A549 (cell line): ENCODE measurements at regions not wholly inside any gene's neighbourhood (a gene's known extent, or its start where the extent isn't known, plus 50 kb on each side); places are given as distances from the start of the nearest gene placed in this dataset.

Experiments
- ATAC-seq, 2 experiments: fragments of 200-7000 bp in 1 of 2; fragments of >200 bp in 1 of 2; cut with Nextera tagmentation in 1 of 2; cut with Tn5 transposase in 1 of 2; 3 replicates each; pipeline versions ENCODE4 v1.8.0 to v1.9.1; 2018 to 2020; ENCODE audit warnings: mild to moderate bottlenecking in 1 of 2, moderate library complexity in 1 of 2
- CTCF ChIA-PET: fragments of 300-600 bp; sonication (Branson Sonifier 250); formaldehyde crosslinking; extraction: SDS; loops from one replicate; lab custom pipeline; 2021; ENCODE audit warnings: antibody characterized with exemption, inconsistent platforms; lab: Yijun Ruan, JAX
- POLR2A ChIA-PET: fragments of 350-600 bp; formaldehyde crosslinking; extraction: SDS; loops from one replicate; lab custom pipeline; 2021; ENCODE audit warnings: antibody characterized with exemption, inconsistent platforms; lab: Yijun Ruan, JAX
- DNase-seq, 2 experiments: peaks; one replicate each; pipeline versions ENCODE4 v3.0.0 to v3.0.0-alpha.2; 2011 to 2016; ENCODE audit warnings: low read depth in 1 of 2, low spot score in 1 of 2
- FAIRE-seq: peaks from 2 replicates; lab custom pipeline; 2011; peaks lifted over from hg19 to GRCh38; lab: Jason Lieb, UNC
- H3K27ac ChIP-seq, 2 experiments: fragments of >200 bp; sonication (Bioruptor Twin); formaldehyde crosslinking; 3 replicates each; pipeline ENCODE4 v1.5.1; 2016 to 2017
- H3K4me1 ChIP-seq: fragments of >200 bp; sonication (Bioruptor Twin); formaldehyde crosslinking; 3 replicates; pipeline ENCODE4 v1.6.1; 2016
- H3K4me2 ChIP-seq: fragments of >200 bp; sonication (Bioruptor Twin); formaldehyde crosslinking; 3 replicates; pipeline ENCODE4 v1.6.1; 2016
- H3K4me3 ChIP-seq: fragments of >200 bp; sonication (Bioruptor Twin); formaldehyde crosslinking; 3 replicates; pipeline ENCODE4 v1.5.1; 2016
- H3K9me3 ChIP-seq: fragments of >200 bp; sonication (Bioruptor Twin); formaldehyde crosslinking; 3 replicates; pipeline ENCODE4 v1.6.1; 2016
- CBX2 ChIP-seq: fragments of 200-600 bp; sonication (generic); IDR thresholded peaks from 2 replicates; pipeline ENCODE4 v1.6.1; 2016; ENCODE audit warnings: low read depth, mild to moderate bottlenecking, borderline replicate concordance
- CBX8 ChIP-seq: fragments of 200-600 bp; sonication (generic); IDR thresholded peaks from 2 replicates; pipeline ENCODE4 v1.6.1; 2016
- CHD4 ChIP-seq: fragments of 200-600 bp; sonication (generic); IDR thresholded peaks from 2 replicates; pipeline ENCODE4 v1.6.1; 2016; ENCODE audit warnings: antibody characterized with exemption, mild to moderate bottlenecking, borderline replicate concordance
- EHMT2 ChIP-seq: fragments of 200-600 bp; sonication (generic); IDR thresholded peaks from 2 replicates; pipeline ENCODE4 v1.6.1; 2016; ENCODE audit warnings: antibody characterized with exemption, low read depth, mild to moderate bottlenecking, moderate library complexity
- ESRRA ChIP-seq: fragments of 150-350 bp; IDR thresholded peaks from 2 replicates; pipeline ENCODE4 v1.6.1; 2014; ENCODE audit warnings: mild to moderate bottlenecking, low read length, borderline replicate concordance
- GATA3 ChIP-seq: IDR thresholded peaks from 2 replicates; pipeline ENCODE4 v1.6.1; 2012; ENCODE audit warnings: borderline replicate concordance
- HDAC2 ChIP-seq: fragments of 200-600 bp; sonication (generic); IDR thresholded peaks from 2 replicates; pipeline ENCODE4 v1.6.1; 2016
- HEYL ChIP-seq: fragments of 250-450 bp; sonication (Bioruptor Pico); IDR thresholded peaks from 2 replicates; pipeline ENCODE4 v1.8.0; 2021; ENCODE audit warnings: mild to moderate bottlenecking, moderate library complexity
- HMGXB4 ChIP-seq: fragments of 250-450 bp; sonication (Bioruptor Pico); IDR thresholded peaks from 2 replicates; pipeline ENCODE4 v1.5.0; 2021; ENCODE audit warnings: mild to moderate bottlenecking, moderate library complexity, borderline replicate concordance
- HOXA7 ChIP-seq: fragments of 250-450 bp; sonication (Bioruptor Pico); IDR thresholded peaks from 2 replicates; pipeline ENCODE4 v1.5.0; 2020; ENCODE audit warnings: mild to moderate bottlenecking, moderate library complexity
- HOXB5 ChIP-seq: fragments of 250-450 bp; sonication (Bioruptor Pico); IDR thresholded peaks from 2 replicates; pipeline ENCODE4 v1.5.0; 2020; ENCODE audit warnings: mild to moderate bottlenecking, moderate library complexity
- JUN ChIP-seq, 2 experiments: fragments of >200 bp; sonication (Bioruptor Twin); formaldehyde crosslinking; IDR thresholded peaks; 2 replicates in 1 of 2; 3 replicates in 1 of 2; pipeline ENCODE4 v1.6.1; 2016 to 2017
- JUNB ChIP-seq: fragments of >200 bp; sonication (Bioruptor Twin); formaldehyde crosslinking; IDR thresholded peaks from 2 replicates; pipeline ENCODE4 v1.6.1; 2016
- KDM5A ChIP-seq: fragments of 200-600 bp; sonication (generic); IDR thresholded peaks from 2 replicates; pipeline ENCODE4 v1.6.1; 2016; ENCODE audit warnings: antibody characterized with exemption, mild to moderate bottlenecking
- MAFK ChIP-seq: fragments of 450-650 bp; IDR thresholded peaks from 2 replicates; pipeline ENCODE4 v1.6.1; 2014; ENCODE audit not compliant: partially characterized antibody
- MAX ChIP-seq: IDR thresholded peaks from 2 replicates; pipeline ENCODE4 v1.6.1; 2012
- MAZ ChIP-seq: fragments of 150-350 bp; IDR thresholded peaks from 2 replicates; pipeline ENCODE4 v1.6.1; 2014; ENCODE audit warnings: antibody characterized with exemption, low read depth, low read length, borderline replicate concordance
- NFE2L2 ChIP-seq: fragments of 150-350 bp; conservative IDR thresholded peaks from 2 replicates; pipeline ENCODE4 v1.6.1; 2014; ENCODE audit warnings: low read length
- NR3C1 ChIP-seq: fragments of >200 bp; sonication (Bioruptor Twin); formaldehyde crosslinking; IDR thresholded peaks from 3 replicates; pipeline ENCODE4 v1.6.1; 2017
- POLR2A ChIP-seq: IDR thresholded peaks from 2 replicates; pipeline ENCODE4 v1.6.1; 2012; ENCODE audit warnings: mild to moderate bottlenecking, low read length
- POLR2AphosphoS2 ChIP-seq: conservative IDR thresholded peaks from 2 replicates; pipeline ENCODE4 v1.6.1; 2012; ENCODE audit warnings: low read length, improper control_type of control experiment, inconsistent platforms
- RAD21 ChIP-seq, 2 experiments: fragments of >200 bp in 1 of 2; sonication (Bioruptor Twin) in 1 of 2; formaldehyde crosslinking in 1 of 2; IDR thresholded peaks in 1 of 2; conservative IDR thresholded peaks in 1 of 2; 2 replicates in 1 of 2; 3 replicates in 1 of 2; pipeline ENCODE4 v1.6.1; 2012 to 2018; ENCODE audit warnings: inconsistent platforms in 1 of 2
- RFX5 ChIP-seq: fragments of 450-650 bp; IDR thresholded peaks from 2 replicates; pipeline ENCODE4 v1.7.1; 2014; ENCODE audit warnings: antibody characterized with exemption, mild to moderate bottlenecking, moderate library complexity
- RNF2 ChIP-seq: fragments of 200-600 bp; sonication (generic); IDR thresholded peaks from 2 replicates; pipeline ENCODE4 v1.6.1; 2016; ENCODE audit warnings: low read depth, mild to moderate bottlenecking, antibody characterized with exemption, moderate library complexity, borderline replicate concordance
- SMC3 ChIP-seq: fragments of >200 bp; sonication (Bioruptor Twin); formaldehyde crosslinking; IDR thresholded peaks from 3 replicates; pipeline ENCODE4 v1.6.1; 2018; ENCODE audit warnings: inconsistent platforms
- TFCP2L1 ChIP-seq: fragments of 250-450 bp; sonication (Bioruptor Pico); IDR thresholded peaks from 2 replicates; pipeline ENCODE4 v1.5.0; 2021; ENCODE audit warnings: mild to moderate bottlenecking
- ZC3H11A ChIP-seq: fragments of 450-650 bp; IDR thresholded peaks from 2 replicates; pipeline ENCODE4 v1.6.1; 2014; ENCODE audit warnings: antibody characterized with exemption, mild to moderate bottlenecking
- WGBS: methylation state at CpG from one replicate; pipeline ENCODE4 v1.1.6; 2017; ENCODE audit errors: missing lambda C conversion rate; 5-methylcytosine and 5-hydroxymethylcytosine counted together
- TF ChIP-seq, protein P1 (sequence below): IDR thresholded peaks from 2 replicates; pipeline ENCODE4 v1.6.1; 2012; ENCODE audit warnings: low read depth, borderline replicate concordance
- TF ChIP-seq, protein P2 (sequence below): fragments of 450-650 bp; IDR thresholded peaks from 2 replicates; pipeline ENCODE4 v1.6.1; 2014; ENCODE audit warnings: antibody characterized with exemption

- H3K4me3 ChIP-seq: no peak overlapping the region
- peaks cover 24% of the 10 kb centered on the region for H3K4me1 ChIP-seq
- no peak for FAIRE-seq
- peak overlapping the region; percentile 61 to 63; a peak in 3 of 6 replicates for H3K27ac ChIP-seq
- no peak for DNase-seq
- H3K9me3 ChIP-seq: 0 out of 3 replicates have a peak, but pooled peaks cover 3% of the 10 kb centered on the region
- POLR2A ChIA-PET: no interaction called here
- H3K4me2 ChIP-seq: no peak overlapping the region
- no peak for ATAC-seq
- TF ChIP-seq MAFK: peak; percentile 88
- TF ChIP-seq HEYL (CRISPR knock-in tag): no peak
- TF ChIP-seq SMC3: no peak
- TF ChIP-seq, all 56 proteins: peak for 1
- CTCF ChIA-PET: no interaction called here
- WGBS: 68% methylated on average over 2 of the region's 2 CpGs
These were observed 465.4 kb upstream of the TNP1 start for GRCh38 chr2:217325251-217325650.

GRCh38 chr2:217316743-217317142, 456.9 kb upstream of the TNP1 start:
- TF ChIP-seq ZC3H11A: no peak
- TF ChIP-seq JUNB: no peak
- TF ChIP-seq KDM5A: no peak
- TF ChIP-seq ESRRA: no peak
- no peak for TF ChIP-seq POLR2AphosphoS2
- no peak for TF ChIP-seq CBX8
- no peak for TF ChIP-seq GATA3
- TF ChIP-seq CHD4: no peak
- no peak for TF ChIP-seq HDAC2
- TF ChIP-seq NFE2L2: no peak
- TF ChIP-seq, protein P1, sequence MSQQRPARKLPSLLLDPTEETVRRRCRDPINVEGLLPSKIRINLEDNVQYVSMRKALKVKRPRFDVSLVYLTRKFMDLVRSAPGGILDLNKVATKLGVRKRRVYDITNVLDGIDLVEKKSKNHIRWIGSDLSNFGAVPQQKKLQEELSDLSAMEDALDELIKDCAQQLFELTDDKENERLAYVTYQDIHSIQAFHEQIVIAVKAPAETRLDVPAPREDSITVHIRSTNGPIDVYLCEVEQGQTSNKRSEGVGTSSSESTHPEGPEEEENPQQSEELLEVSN: no peak
- TF ChIP-seq RNF2: no peak
- no peak for TF ChIP-seq MAFK
- no peak for TF ChIP-seq JUN (IDR thresholded peaks at IDR 0.05)
- TF ChIP-seq RAD21 (conservative IDR thresholded peaks at IDR 0.05 in 1 of 2, IDR thresholded peaks at IDR 0.05 in 1 of 2): no peak
- TF ChIP-seq MAZ: no peak
- no peak for TF ChIP-seq CBX2
- TF ChIP-seq, all 56 proteins: peak for 0
- Histone ChIP-seq H3K4me2 (no peak overlapping the region), H3K4me3 (no peak overlapping the region), H3K9me3 (no peaks in the 10 kb centered on the region), H3K4me1 (peaks cover 5% of the 10 kb centered on the region; the same call in 1 of the 3 replicates), H3K27ac (no peak overlapping the region)
- FAIRE-seq (no peak), ATAC-seq (no peak), DNase-seq (no peak)
- ChIA-PET CTCF (no interaction called here), POLR2A (no interaction called here)
- 59% methylated on average over 1 of the region's 1 CpG for WGBS

DNA sequence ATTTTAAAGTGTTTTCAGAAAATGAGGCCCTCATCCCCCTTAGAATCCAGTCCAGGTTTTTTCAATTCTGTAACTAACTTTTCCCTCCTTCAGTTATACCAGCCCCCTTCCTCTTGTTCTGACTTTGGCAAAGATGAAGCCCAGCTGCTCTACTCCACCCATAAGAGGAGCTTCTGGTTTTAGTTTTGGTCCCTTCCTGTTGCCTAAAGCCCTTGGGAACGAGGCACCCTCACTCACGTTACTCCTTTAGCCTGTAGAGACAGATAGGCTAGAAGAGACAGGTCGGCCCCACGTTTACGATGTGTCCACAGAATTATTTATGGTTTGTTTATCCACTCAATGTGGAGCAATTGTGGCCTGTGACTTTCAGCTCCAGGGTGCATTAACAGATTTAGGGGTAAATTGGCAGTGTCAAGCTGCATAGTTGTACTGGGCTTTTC, 454.2 kb upstream of the TNP1 start:
- FAIRE-seq (no peak), DNase-seq (peak in 1 of 2 experiments; percentile 19)
- 21% methylated on average over 5 of the region's 5 CpGs for WGBS
- H3K4me1 ChIP-seq: peaks cover 5% of the 10 kb centered on the region; the same call in 1 of the 3 replicates
- H3K4me2 ChIP-seq: no peak overlapping the region
- TF ChIP-seq CHD4 (no peak), HMGXB4 (CRISPR knock-in tag) (no peak), NR3C1 (no peak), HOXB5 (CRISPR knock-in tag) (no peak), POLR2AphosphoS2 (no peak), TFCP2L1 (CRISPR knock-in tag) (no peak), RFX5 (no peak), MAX (no peak), HOXA7 (no peak), POLR2A (no peak), EHMT2 (no peak), HEYL (CRISPR knock-in tag) (no peak)
- TF ChIP-seq, protein P2, sequence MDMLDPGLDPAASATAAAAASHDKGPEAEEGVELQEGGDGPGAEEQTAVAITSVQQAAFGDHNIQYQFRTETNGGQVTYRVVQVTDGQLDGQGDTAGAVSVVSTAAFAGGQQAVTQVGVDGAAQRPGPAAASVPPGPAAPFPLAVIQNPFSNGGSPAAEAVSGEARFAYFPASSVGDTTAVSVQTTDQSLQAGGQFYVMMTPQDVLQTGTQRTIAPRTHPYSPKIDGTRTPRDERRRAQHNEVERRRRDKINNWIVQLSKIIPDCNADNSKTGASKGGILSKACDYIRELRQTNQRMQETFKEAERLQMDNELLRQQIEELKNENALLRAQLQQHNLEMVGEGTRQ: no peak
- TF ChIP-seq, all 56 proteins: peak for 0
- Histone ChIP-seq H3K27ac (no peak overlapping the region), H3K9me3 (no peaks in the 10 kb centered on the region), H3K4me3 (no peak overlapping the region)
- ATAC-seq: peak in 1 of 2 experiments; percentile 49; a peak in 2 of 6 replicates
- ChIA-PET CTCF (no interaction called here), POLR2A (no interaction called here)
